ENCODE measurements at regions not wholly inside any gene's neighbourhood (a gene's known extent, or its start where the extent isn't known, plus 50 kb on each side); places are given as distances from the start of the nearest gene placed in this dataset.

GRCh38 chr3:23107221-23107620 is 95.9 kb upstream of the UBE2E2 start:
- ATAC-seq: no peak
- CTCF ChIA-PET: no interaction called here

DNA sequence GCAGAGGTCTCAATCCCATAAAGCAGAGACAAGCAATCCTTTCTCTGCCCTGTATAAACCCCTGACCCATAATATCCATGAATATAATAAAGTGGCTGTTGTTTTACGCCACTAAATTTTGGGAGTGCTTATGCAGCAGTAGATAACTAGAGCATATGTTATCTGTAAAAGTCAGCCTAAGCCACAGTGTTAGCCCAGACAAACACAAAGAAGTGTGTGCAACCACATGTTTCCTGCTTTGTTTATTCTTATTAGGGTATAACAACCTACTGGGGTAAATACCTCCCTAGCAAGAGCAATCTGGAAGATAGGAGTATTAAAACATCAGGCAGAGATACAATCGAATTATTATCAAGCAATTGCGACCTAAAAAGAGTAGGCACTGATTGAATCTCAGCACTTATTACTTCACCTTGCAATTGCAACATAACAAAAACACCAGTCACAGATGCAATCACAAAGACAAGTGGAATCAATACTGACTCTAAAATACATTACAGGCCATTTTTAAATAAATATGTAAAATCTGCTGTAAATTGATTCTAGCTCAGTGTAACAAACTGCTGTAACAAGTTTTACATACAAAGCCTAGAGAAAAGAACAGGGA is 94.6 kb upstream of the UBE2E2 start:
- Histone ChIP-seq H3K4me2 (no peak overlapping the region), H3K27ac (no peak overlapping the region), H3K4me1 (peaks cover 4% of the 10 kb centered on the region; the same call in 2 of the 3 replicates), H3K4me3 (no peak overlapping the region), H3K9me3 (no peaks in the 10 kb centered on the region)
- ChIA-PET POLR2A (no interaction called here), CTCF (no interaction called here)
- DNase-seq (ENCODE audit: low read depth in 1 of 2, low spot score in 1 of 2) (no peak), ATAC-seq (no peak), FAIRE-seq (no peak)
- no peak for TF ChIP-seq HDAC2 (IDR thresholded peaks at IDR 0.05)
- TF ChIP-seq MAZ (IDR thresholded peaks at IDR 0.05; ENCODE audit: borderline replicate concordance, low read depth, low read length): no peak
- WGBS (ENCODE audit: missing lambda C conversion rate): 57% methylated on average over 3 of the region's 3 CpGs

More at GRCh38 chr3:23107221-23107620, 95.9 kb upstream of the UBE2E2 start:
- FAIRE-seq (no peak), DNase-seq (ENCODE audit: low read depth in 1 of 2, low spot score in 1 of 2) (no peak)
- Histone ChIP-seq H3K9me3 (no peaks in the 10 kb centered on the region), H3K4me1 (no peaks in the 10 kb centered on the region), H3K27ac (no peak overlapping the region), H3K4me2 (no peak overlapping the region), H3K4me3 (no peak overlapping the region)
- TF ChIP-seq, protein P1, sequence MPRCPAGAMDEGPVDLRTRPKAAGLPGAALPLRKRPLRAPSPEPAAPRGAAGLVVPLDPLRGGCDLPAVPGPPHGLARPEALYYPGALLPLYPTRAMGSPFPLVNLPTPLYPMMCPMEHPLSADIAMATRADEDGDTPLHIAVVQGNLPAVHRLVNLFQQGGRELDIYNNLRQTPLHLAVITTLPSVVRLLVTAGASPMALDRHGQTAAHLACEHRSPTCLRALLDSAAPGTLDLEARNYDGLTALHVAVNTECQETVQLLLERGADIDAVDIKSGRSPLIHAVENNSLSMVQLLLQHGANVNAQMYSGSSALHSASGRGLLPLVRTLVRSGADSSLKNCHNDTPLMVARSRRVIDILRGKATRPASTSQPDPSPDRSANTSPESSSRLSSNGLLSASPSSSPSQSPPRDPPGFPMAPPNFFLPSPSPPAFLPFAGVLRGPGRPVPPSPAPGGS (IDR thresholded peaks at IDR 0.05): no peak
- TF ChIP-seq ZNF302 (CRISPR knock-in tag; IDR thresholded peaks at IDR 0.05) (no peak), NPAS2 (CRISPR knock-in tag; IDR thresholded peaks at IDR 0.05; ENCODE audit: borderline replicate concordance) (no peak), POLR2A (IDR thresholded peaks at IDR 0.05; ENCODE audit: low read length) (no peak), FOXS1 (CRISPR knock-in tag; IDR thresholded peaks at IDR 0.05) (no peak), RAD21 (conservative IDR thresholded peaks at IDR 0.05 in 1 of 2, IDR thresholded peaks at IDR 0.05 in 1 of 2) (no peak), HES2 (IDR thresholded peaks at IDR 0.05) (no peak), MAFK (IDR thresholded peaks at IDR 0.05; ENCODE audit: partially characterized antibody) (no peak), ZC3H11A (IDR thresholded peaks at IDR 0.05) (no peak)
- POLR2A ChIA-PET: no interaction called here

DNA sequence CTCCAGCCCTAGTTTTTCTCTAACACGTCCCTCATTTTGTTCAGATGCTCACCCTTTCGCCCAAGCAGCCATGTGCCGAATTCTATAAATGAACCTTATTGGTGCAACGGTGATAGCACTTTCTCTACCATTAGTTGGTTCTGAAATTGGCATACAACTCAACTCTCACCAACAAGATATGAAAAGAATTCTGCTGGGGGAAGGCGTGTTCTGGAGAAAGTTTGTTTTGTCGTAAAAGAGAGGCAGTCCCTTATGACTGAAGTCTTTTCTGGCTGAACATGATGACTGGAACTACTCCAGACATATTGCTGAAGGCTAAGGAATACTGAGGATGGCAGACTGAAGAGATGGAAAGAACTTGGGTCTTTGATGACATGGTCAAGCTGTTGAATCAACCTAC is 91.8 kb upstream of the UBE2E2 start:
- CTCF ChIA-PET: interaction anchor here (0.6 kb wide), 1 partner anchor 179 kb away, joined by 4 read pairs; no protein-coding TSS in a partner anchor
- FAIRE-seq (no peak), ATAC-seq (no peak), DNase-seq (ENCODE audit: low read depth in 1 of 2, low spot score in 1 of 2) (no peak)
- Histone ChIP-seq H3K9me3 (no peaks in the 10 kb centered on the region), H3K27ac (no peak overlapping the region), H3K4me1 (peaks cover 23% of the 10 kb centered on the region; the same call in 2 of the 3 replicates), H3K4me2 (no peak overlapping the region), H3K4me3 (no peak overlapping the region)
- POLR2A ChIA-PET: no interaction called here
- TF ChIP-seq, protein P2, sequence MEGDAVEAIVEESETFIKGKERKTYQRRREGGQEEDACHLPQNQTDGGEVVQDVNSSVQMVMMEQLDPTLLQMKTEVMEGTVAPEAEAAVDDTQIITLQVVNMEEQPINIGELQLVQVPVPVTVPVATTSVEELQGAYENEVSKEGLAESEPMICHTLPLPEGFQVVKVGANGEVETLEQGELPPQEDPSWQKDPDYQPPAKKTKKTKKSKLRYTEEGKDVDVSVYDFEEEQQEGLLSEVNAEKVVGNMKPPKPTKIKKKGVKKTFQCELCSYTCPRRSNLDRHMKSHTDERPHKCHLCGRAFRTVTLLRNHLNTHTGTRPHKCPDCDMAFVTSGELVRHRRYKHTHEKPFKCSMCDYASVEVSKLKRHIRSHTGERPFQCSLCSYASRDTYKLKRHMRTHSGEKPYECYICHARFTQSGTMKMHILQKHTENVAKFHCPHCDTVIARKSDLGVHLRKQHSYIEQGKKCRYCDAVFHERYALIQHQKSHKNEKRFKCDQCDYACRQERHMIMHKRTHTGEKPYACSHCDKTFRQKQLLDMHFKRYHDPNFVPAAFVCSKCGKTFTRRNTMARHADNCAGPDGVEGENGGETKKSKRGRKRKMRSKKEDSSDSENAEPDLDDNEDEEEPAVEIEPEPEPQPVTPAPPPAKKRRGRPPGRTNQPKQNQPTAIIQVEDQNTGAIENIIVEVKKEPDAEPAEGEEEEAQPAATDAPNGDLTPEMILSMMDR (IDR thresholded peaks at IDR 0.05): no peak
- TF ChIP-seq SMC3 (IDR thresholded peaks at IDR 0.05) (no peak), SREBF2 (IDR thresholded peaks at IDR 0.05) (no peak), MYC (IDR thresholded peaks at IDR 0.05; ENCODE audit: borderline replicate concordance, low read length) (no peak), HMGXB4 (CRISPR knock-in tag; IDR thresholded peaks at IDR 0.05; ENCODE audit: borderline replicate concordance) (no peak), E2F6 (IDR thresholded peaks at IDR 0.05; ENCODE audit: borderline replicate concordance, low read depth) (no peak), NPAS2 (CRISPR knock-in tag; IDR thresholded peaks at IDR 0.05; ENCODE audit: borderline replicate concordance) (no peak), HOXB5 (CRISPR knock-in tag; IDR thresholded peaks at IDR 0.05) (no peak), HES2 (IDR thresholded peaks at IDR 0.05) (no peak), TP53 (CRISPR knock-in tag; IDR thresholded peaks at IDR 0.05) (no peak), POLR2AphosphoS2 (conservative IDR thresholded peaks at IDR 0.05; ENCODE audit: low read length) (no peak), MAZ (IDR thresholded peaks at IDR 0.05; ENCODE audit: borderline replicate concordance, low read depth, low read length) (no peak)
- TF ChIP-seq, protein P3, sequence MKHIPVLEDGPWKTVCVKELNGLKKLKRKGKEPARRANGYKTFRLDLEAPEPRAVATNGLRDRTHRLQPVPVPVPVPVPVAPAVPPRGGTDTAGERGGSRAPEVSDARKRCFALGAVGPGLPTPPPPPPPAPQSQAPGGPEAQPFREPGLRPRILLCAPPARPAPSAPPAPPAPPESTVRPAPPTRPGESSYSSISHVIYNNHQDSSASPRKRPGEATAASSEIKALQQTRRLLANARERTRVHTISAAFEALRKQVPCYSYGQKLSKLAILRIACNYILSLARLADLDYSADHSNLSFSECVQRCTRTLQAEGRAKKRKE (CRISPR knock-in tag; IDR thresholded peaks at IDR 0.05; ENCODE audit: low read depth): no peak
- TF ChIP-seq, protein P4, sequence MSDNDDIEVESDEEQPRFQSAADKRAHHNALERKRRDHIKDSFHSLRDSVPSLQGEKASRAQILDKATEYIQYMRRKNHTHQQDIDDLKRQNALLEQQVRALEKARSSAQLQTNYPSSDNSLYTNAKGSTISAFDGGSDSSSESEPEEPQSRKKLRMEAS (IDR thresholded peaks at IDR 0.05): no peak
- WGBS (ENCODE audit: missing lambda C conversion rate): 54% methylated on average over 6 of the region's 6 CpGs
